AG09309 (cell line): ENCODE measurements at regions not wholly inside any gene's neighbourhood (a gene's known extent, or its start where the extent isn't known, plus 50 kb on each side); places are given as distances from the start of the nearest gene placed in this dataset.
"Not testable (repeated sequence)": the region's sequence is repeated elsewhere in the genome, so short reads cannot be mapped to it uniquely, and the experiment has no call there.

Experiments used
- DNase-seq: peaks from one replicate; pipeline ENCODE4 v3.0.0-alpha.2; 2010; ENCODE audit warnings: low read depth
- H3K4me3 ChIP-seq: 2 replicates; pipeline ENCODE4 v1.5.1; 2011; ENCODE audit warnings: mild to moderate bottlenecking, low read depth, low read length, moderate library complexity; ENCODE audit not compliant: control insufficient read depth
- TF ChIP-seq, protein P1 (sequence below): IDR thresholded peaks from 2 replicates; pipeline ENCODE4 v1.5.1; 2011; ENCODE audit warnings: mild to moderate bottlenecking, low read depth, low read length, inconsistent platforms; ENCODE audit not compliant: insufficient read depth, control insufficient read depth; ENCODE audit errors: missing control alignments

- H3K4me3 ChIP-seq = no peak overlapping the region
- TF ChIP-seq, protein P1, sequence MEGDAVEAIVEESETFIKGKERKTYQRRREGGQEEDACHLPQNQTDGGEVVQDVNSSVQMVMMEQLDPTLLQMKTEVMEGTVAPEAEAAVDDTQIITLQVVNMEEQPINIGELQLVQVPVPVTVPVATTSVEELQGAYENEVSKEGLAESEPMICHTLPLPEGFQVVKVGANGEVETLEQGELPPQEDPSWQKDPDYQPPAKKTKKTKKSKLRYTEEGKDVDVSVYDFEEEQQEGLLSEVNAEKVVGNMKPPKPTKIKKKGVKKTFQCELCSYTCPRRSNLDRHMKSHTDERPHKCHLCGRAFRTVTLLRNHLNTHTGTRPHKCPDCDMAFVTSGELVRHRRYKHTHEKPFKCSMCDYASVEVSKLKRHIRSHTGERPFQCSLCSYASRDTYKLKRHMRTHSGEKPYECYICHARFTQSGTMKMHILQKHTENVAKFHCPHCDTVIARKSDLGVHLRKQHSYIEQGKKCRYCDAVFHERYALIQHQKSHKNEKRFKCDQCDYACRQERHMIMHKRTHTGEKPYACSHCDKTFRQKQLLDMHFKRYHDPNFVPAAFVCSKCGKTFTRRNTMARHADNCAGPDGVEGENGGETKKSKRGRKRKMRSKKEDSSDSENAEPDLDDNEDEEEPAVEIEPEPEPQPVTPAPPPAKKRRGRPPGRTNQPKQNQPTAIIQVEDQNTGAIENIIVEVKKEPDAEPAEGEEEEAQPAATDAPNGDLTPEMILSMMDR = no peak
- no peak for DNase-seq
Observed at GRCh38 chr10:34885898-34886297, 70.8 kb upstream of the PARD3 start.

DNA sequence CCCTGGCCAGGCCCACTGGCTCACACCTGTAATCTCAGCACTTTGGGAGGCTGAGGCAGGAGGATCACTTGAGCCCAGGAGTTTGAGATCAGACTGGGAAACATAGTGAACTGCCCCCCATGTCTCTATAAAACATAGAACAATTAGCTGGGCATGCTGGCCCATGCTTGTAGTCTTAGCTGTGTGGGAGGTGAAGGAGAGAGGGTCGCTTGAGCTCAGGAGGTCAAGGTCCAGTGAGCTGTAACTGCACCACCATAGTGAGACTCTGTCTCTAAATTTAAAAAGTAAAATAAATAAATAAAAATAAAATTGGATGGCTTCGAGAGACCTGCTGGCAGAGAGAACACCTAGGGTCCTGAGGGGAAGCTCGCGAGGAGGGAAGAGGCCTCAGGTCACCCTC is 69.9 kb upstream of the PARD3 start:
- DNase-seq = no peak
- TF ChIP-seq, protein P1 = no peak
- no peak overlapping the region for H3K4me3 ChIP-seq

DNA sequence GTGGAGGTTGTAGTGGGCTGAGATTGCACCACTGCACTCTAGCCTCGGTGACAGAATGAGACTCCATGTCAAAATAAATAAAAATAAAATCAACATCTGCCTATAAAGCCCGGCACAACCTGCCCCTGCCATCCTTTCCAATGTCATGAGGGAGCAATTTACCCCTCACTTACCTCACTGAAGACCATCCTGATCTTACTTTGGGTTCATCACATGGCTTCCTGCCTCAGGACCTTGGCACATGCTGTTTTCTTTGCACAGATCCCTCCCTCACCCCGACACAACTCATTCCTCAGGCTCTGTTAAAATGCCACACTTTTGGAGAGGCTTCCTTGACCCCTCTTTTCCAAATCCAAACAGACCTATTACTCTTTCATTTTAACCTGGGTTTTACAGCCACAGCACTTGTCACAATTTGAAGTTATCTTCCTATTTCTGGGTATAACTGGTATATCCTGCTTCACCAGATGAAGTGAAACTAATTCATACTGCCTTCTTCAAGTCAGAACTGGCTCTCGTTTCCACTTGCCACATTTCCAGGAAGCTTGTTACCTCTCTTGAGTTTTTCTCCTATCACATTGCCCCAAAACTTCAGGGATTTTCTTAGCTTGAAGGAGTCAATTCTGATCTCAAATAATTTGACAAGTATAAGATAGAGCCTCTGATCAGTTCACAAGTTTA is 69.3 kb upstream of the PARD3 start:
- no peak for DNase-seq
- TF ChIP-seq, protein P1 = no peak
- no peak overlapping the region for H3K4me3 ChIP-seq

DNA sequence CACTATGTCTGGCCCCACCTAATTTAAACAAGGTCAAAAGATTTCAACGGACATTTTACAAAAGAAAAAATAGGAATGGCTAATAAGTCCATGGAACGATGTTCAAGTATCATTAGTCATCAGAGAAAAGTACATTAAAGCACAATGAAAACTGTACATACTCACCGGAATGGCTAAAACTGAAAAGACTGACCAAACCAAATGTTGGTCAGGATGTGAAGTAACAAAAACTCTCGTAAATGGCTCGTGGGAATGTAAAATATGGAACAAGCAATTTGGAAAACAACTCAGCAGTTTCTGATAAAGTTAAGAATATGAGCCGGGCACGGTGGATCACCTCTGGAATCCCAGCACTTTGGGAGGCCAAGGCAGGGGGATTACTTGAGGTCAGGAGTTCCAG is 65.7 kb upstream of the PARD3 start:
- TF ChIP-seq, protein P1 = no peak
- peak; percentile 52 for DNase-seq
- no peak overlapping the region for H3K4me3 ChIP-seq

GRCh38 chr10:34878651-34879050 is 63.6 kb upstream of the PARD3 start:
- not testable (repeated sequence) for H3K4me3 ChIP-seq, DNase-seq

GRCh38 chr10:34875061-34875460 is 60.0 kb upstream of the PARD3 start:
- TF ChIP-seq, protein P1 = no peak
- no peak overlapping the region for H3K4me3 ChIP-seq
- DNase-seq = no peak

DNA sequence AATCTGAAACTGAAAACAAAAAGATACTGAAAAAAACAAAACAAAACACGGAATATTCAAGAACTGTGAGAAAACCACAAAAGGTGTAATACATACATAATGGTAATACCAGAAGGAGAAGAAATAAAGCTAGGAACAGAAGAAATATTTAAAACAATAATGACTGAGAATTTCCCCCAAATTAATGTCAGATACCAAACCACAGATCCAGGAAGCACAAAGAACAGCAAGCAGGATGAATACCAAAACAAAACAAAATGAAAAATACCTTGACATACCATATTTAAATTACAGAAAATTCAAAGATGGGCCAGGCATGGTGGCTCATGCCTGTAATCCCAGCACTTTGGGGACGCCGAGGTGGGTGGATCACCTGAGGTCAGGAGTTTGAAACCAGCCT is 57.7 kb upstream of the PARD3 start:
- no peak for DNase-seq
- H3K4me3 ChIP-seq = no peak overlapping the region
- TF ChIP-seq, protein P1 = no peak
